B cell (primary cell): ENCODE measurements at regions not wholly inside any gene's neighbourhood (a gene's known extent, or its start where the extent isn't known, plus 50 kb on each side); places are given as distances from the start of the nearest gene placed in this dataset.

Experiments
- CTCF ChIP-seq: fragments of 200-600 bp; IDR thresholded peaks from one replicate; pipeline ENCODE4 v1.8.0; 2022; ENCODE audit warnings: antibody characterized with exemption, mild to moderate bottlenecking
- EZH2 ChIP-seq: IDR thresholded peaks from 2 replicates; pipeline ENCODE4 v1.6.1; 2012; ENCODE audit warnings: borderline replicate concordance, low read depth, mild to moderate bottlenecking, moderate library complexity, low read length; ENCODE audit not compliant: insufficient read depth, poor library complexity, severe bottlenecking

GRCh38 chr12:13687633-13688032 is 293.8 kb downstream of the GRIN2B start:
- TF ChIP-seq CTCF (no peak), EZH2 (no peak)
